IMR-90 (cell line): ENCODE measurements at regions not wholly inside any gene's neighbourhood (a gene's known extent, or its start where the extent isn't known, plus 50 kb on each side); places are given as distances from the start of the nearest gene placed in this dataset.

Experiments used
- ATAC-seq: fragments of 200-7000 bp; cut with Tn5 transposase; 2 replicates; pipeline ENCODE4 v1.9.1; 2020; ENCODE audit warnings: low read depth, mild to moderate bottlenecking, moderate library complexity
- BruUV-seq: library from RNA; stranded (reverse); fragments of 400-500 nt; replicated peaks from 2 replicates; lab custom pipeline; 2021; lab: Mats Ljungman, UMichigan
- CTCF ChIA-PET: fragments of 300-600 bp; formaldehyde crosslinking; extraction: SDS; loops from one replicate; lab custom pipeline; 2021; ENCODE audit warnings: antibody characterized with exemption; lab: Yijun Ruan, JAX
- POLR2A ChIA-PET: fragments of 300-600 bp; sonication (Branson Sonifier 250); formaldehyde crosslinking; loops from one replicate; lab custom pipeline; 2022; ENCODE audit warnings: antibody characterized with exemption; ENCODE audit not compliant: unreplicated experiment; lab: Charles Lee
- DNase-seq: peaks from one replicate; pipeline ENCODE4 v3.0.0; 2013
- H2AFZ ChIP-seq: replicated peaks from 2 replicates; pipeline ENCODE3; 2013; ENCODE audit warnings: low read length, mild to moderate bottlenecking; ENCODE audit not compliant: poor library complexity
- H2AK5ac ChIP-seq: 2 replicates; pipeline ENCODE4 v1.6.1; 2013; ENCODE audit warnings: low read depth, low read length, inconsistent platforms
- H2AK9ac ChIP-seq: replicated peaks from 2 replicates; pipeline ENCODE3; 2013; ENCODE audit warnings: mild to moderate bottlenecking, low read depth, low read length, moderate library complexity; ENCODE audit not compliant: poor library complexity
- H2BK120ac ChIP-seq: 2 replicates; pipeline ENCODE4 v1.6.1; 2013; ENCODE audit warnings: low read depth, low read length, inconsistent platforms
- H2BK15ac ChIP-seq: 3 replicates; pipeline ENCODE4 v1.6.1; 2013; ENCODE audit warnings: low read depth, low read length, inconsistent platforms
- H2BK20ac ChIP-seq: 2 replicates; pipeline ENCODE4 v1.6.1; 2013; ENCODE audit warnings: low read depth, mild to moderate bottlenecking, inconsistent platforms, low read length, moderate library complexity
- H2BK5ac ChIP-seq: 2 replicates; pipeline ENCODE4 v1.6.1; 2013; ENCODE audit warnings: mild to moderate bottlenecking, low read depth, low read length, inconsistent platforms; ENCODE audit not compliant: poor library complexity, severe bottlenecking
- H3K14ac ChIP-seq: replicated peaks from 2 replicates; pipeline ENCODE4 v1.6.1; 2013; ENCODE audit warnings: low read depth, low read length, inconsistent platforms
- H3K18ac ChIP-seq: 2 replicates; pipeline ENCODE4 v1.6.1; 2013; ENCODE audit warnings: low read depth, low read length, control low read depth
- H3K23ac ChIP-seq: 2 replicates; pipeline ENCODE4 v1.6.1; 2013; ENCODE audit warnings: low read depth, low read length, inconsistent platforms
- H3K27ac ChIP-seq: 2 replicates; pipeline ENCODE4 v1.5.1; 2013; ENCODE audit warnings: mild to moderate bottlenecking, control low read depth, low read length; ENCODE audit not compliant: insufficient read depth
- H3K27me3 ChIP-seq: 2 replicates; pipeline ENCODE4 v1.6.1; 2013; ENCODE audit warnings: low read length; ENCODE audit not compliant: control insufficient read depth, insufficient read depth
- H3K36me3 ChIP-seq: 2 replicates; pipeline ENCODE4 v1.6.1; 2013; ENCODE audit warnings: low read length, mixed read lengths; ENCODE audit not compliant: control insufficient read depth, insufficient read depth
- H3K4ac ChIP-seq: 2 replicates; pipeline ENCODE4 v1.6.1; 2013; ENCODE audit warnings: low read depth, low read length, inconsistent platforms
- H3K4me1 ChIP-seq: 2 replicates; pipeline ENCODE4 v1.6.1; 2013; ENCODE audit warnings: low read length, mixed read lengths; ENCODE audit not compliant: control insufficient read depth, insufficient read depth
- H3K4me2 ChIP-seq: 2 replicates; pipeline ENCODE4 v1.6.1; 2013; ENCODE audit warnings: low read depth, mild to moderate bottlenecking, control low read depth, low read length, moderate library complexity
- H3K4me3 ChIP-seq: 2 replicates; pipeline ENCODE4 v1.5.1; 2013; ENCODE audit warnings: low read depth, mild to moderate bottlenecking, control low read depth, low read length, moderate library complexity; ENCODE audit not compliant: insufficient read depth
- H3K56ac ChIP-seq: 2 replicates; pipeline ENCODE4 v1.6.1; 2013; ENCODE audit warnings: low read length, inconsistent platforms; ENCODE audit not compliant: insufficient read depth; ENCODE audit errors: extremely low read depth
- H3K79me1 ChIP-seq, 2 experiments: 2 replicates each; pipeline ENCODE4 v1.6.1; 2013; ENCODE audit warnings: low read length in 2 of 2, inconsistent platforms in 1 of 2, low read depth in 1 of 2
- H3K9ac ChIP-seq: 2 replicates; pipeline ENCODE4 v1.6.1; 2013; ENCODE audit warnings: low read depth, low read length, control low read depth
- H3K9me1 ChIP-seq: 2 replicates; pipeline ENCODE4 v1.6.1; 2013; ENCODE audit warnings: low read length, inconsistent platforms; ENCODE audit not compliant: insufficient read depth
- H3K9me3 ChIP-seq: 2 replicates; pipeline ENCODE4 v1.6.1; 2013; ENCODE audit warnings: low read length; ENCODE audit not compliant: control insufficient read depth, insufficient read depth
- H4K20me1 ChIP-seq: 2 replicates; pipeline ENCODE4 v1.6.1; 2013; ENCODE audit warnings: low read length, inconsistent platforms; ENCODE audit not compliant: insufficient read depth
- H4K5ac ChIP-seq: 2 replicates; pipeline ENCODE4 v1.6.1; 2013; ENCODE audit warnings: mild to moderate bottlenecking, low read depth, low read length, control low read depth
- H4K8ac ChIP-seq, 2 experiments: 2 replicates each; pipeline ENCODE4 v1.6.1; 2013; ENCODE audit warnings: low read depth in 2 of 2, low read length in 2 of 2, control low read depth in 1 of 2, inconsistent platforms in 1 of 2
- H4K91ac ChIP-seq: 2 replicates; pipeline ENCODE4 v1.6.1; 2013; ENCODE audit warnings: low read depth, low read length, inconsistent platforms; ENCODE audit not compliant: insufficient read depth
- BHLHE40 ChIP-seq: fragments of 150-350 bp; IDR thresholded peaks from 2 replicates; pipeline ENCODE4 v1.6.1; 2016; ENCODE audit warnings: mild to moderate bottlenecking, low read depth, low read length
- CEBPB ChIP-seq: IDR thresholded peaks from 2 replicates; pipeline ENCODE4 v1.6.1; 2012; ENCODE audit warnings: low read depth, low read length, improper control_type of control experiment
- CHD1 ChIP-seq: IDR thresholded peaks from 2 replicates; pipeline ENCODE4 v1.6.1; 2012; ENCODE audit warnings: low read depth, low read length, improper control_type of control experiment
- FOS ChIP-seq: fragments of 150-350 bp; IDR thresholded peaks from 2 replicates; pipeline ENCODE4 v1.6.1; 2016; ENCODE audit warnings: low read depth, low read length
- MAFK ChIP-seq: IDR thresholded peaks from 2 replicates; pipeline ENCODE4 v1.6.1; 2012; ENCODE audit warnings: low read depth, low read length, improper control_type of control experiment
- MAZ ChIP-seq: IDR thresholded peaks from 2 replicates; pipeline ENCODE4 v1.6.1; 2012; ENCODE audit warnings: low read depth, mild to moderate bottlenecking, low read length, improper control_type of control experiment, moderate library complexity, borderline replicate concordance
- MXI1 ChIP-seq: IDR thresholded peaks from 2 replicates; pipeline ENCODE4 v1.6.1; 2012; ENCODE audit warnings: low read depth, mild to moderate bottlenecking, low read length, moderate library complexity, borderline replicate concordance
- NFE2L2 ChIP-seq: fragments of 150-350 bp; IDR thresholded peaks from 2 replicates; pipeline ENCODE4 v1.6.1; 2016; ENCODE audit warnings: low read depth, mild to moderate bottlenecking, low read length
- POLR2A ChIP-seq: IDR thresholded peaks from 2 replicates; pipeline ENCODE4 v1.6.1; 2012; ENCODE audit warnings: mild to moderate bottlenecking, low read depth, low read length
- RAD21 ChIP-seq: IDR thresholded peaks from 2 replicates; pipeline ENCODE4 v1.6.1; 2012; ENCODE audit warnings: low read length, improper control_type of control experiment
- RCOR1 ChIP-seq: IDR thresholded peaks from 2 replicates; pipeline ENCODE4 v1.6.1; 2012; ENCODE audit warnings: mild to moderate bottlenecking, low read length, improper control_type of control experiment; ENCODE audit not compliant: insufficient replicate concordance
- RFX5 ChIP-seq: IDR thresholded peaks from 2 replicates; pipeline ENCODE4 v1.8.0; 2012; ENCODE audit warnings: low read depth, mild to moderate bottlenecking, low read length, moderate library complexity
- SMC3 ChIP-seq: fragments of 150-350 bp; IDR thresholded peaks from 2 replicates; pipeline ENCODE4 v1.6.1; 2016; ENCODE audit warnings: low read depth, mild to moderate bottlenecking, antibody characterized with exemption, low read length, moderate library complexity
- USF2 ChIP-seq: fragments of 150-350 bp; IDR thresholded peaks from 2 replicates; pipeline ENCODE4 v1.6.1; 2017; ENCODE audit warnings: mild to moderate bottlenecking, antibody characterized with exemption, low read length, low read depth
- WGBS, 2 experiments: methylation state at CpG; one replicate each; pipeline versions ENCODE4 v1.1.5 to v1.1.7; 2013; ENCODE audit warnings: missing lambda C conversion rate in 2 of 2; ENCODE audit not compliant: insufficient read length in 1 of 2; ENCODE audit errors: extremely low coverage in 2 of 2; 5-methylcytosine and 5-hydroxymethylcytosine counted together
- dilution Hi-C: fragments of 300-500 bp; cut with HindIII; formaldehyde crosslinking; loops from one replicate; pipeline ENCODE4 v1.14.3; 2018; ENCODE audit warnings: low sequenced_read_pairs; ENCODE audit not compliant: unreplicated experiment
- in situ Hi-C: fragments of 300-500 bp; cut with MboI; formaldehyde crosslinking; loops from 3 replicates; pipeline ENCODE4 v1.14.3; 2019; ENCODE audit warnings: low sequenced_read_pairs, inconsistent platforms, mixed read lengths
- intact Hi-C: fragments of 100-400 bp; cut with micrococcal nuclease; formaldehyde crosslinking; loops from 2 replicates; pipeline ENCODE4 v1.10.0; 2022
- TF ChIP-seq, protein P1 (sequence below): fragments of 150-350 bp; IDR thresholded peaks from 2 replicates; pipeline ENCODE4 v1.6.1; 2016; ENCODE audit warnings: low read depth, mild to moderate bottlenecking, low read length, moderate library complexity, borderline replicate concordance
- TF ChIP-seq, protein P2 (sequence below): conservative IDR thresholded peaks from 2 replicates; pipeline ENCODE4 v1.5.1; 2012; ENCODE audit warnings: mild to moderate bottlenecking, low read depth, low read length, improper control_type of control experiment

DNA sequence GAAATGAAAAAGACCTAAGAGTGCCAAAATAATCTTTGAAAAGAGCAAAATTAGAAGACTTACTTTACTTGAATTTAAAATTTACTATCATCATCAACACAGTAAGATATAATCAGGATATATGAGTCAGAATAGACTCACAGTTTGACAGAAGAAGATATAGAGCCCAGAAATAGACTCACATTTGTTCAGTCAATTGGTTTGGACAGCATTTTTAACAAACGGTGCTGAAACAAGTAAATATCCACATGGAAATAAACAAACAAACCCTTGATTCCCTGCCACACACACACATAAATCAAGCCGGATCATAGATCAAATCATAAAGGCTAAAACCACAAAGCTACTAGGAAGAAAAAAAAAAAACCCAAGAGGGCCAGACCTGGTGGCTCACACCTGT is 291.1 kb downstream of the ADGRG6 start:
- ATAC-seq: no peak
- H3K14ac ChIP-seq: no peak overlapping the region

More for the DNA sequence above, 291.1 kb downstream of the ADGRG6 start:
- H3K9me3 ChIP-seq: peaks cover 2% of the 10 kb centered on the region; the same call in 1 of the 2 replicates
- TF ChIP-seq RFX5 (no peak), FOS (no peak), CHD1 (no peak), RCOR1 (no peak), RAD21 (no peak), POLR2A (no peak), NFE2L2 (no peak), SMC3 (no peak), BHLHE40 (no peak), MAZ (no peak), MXI1 (no peak), MAFK (no peak), USF2 (no peak), CEBPB (no peak)
- TF ChIP-seq, protein P1, sequence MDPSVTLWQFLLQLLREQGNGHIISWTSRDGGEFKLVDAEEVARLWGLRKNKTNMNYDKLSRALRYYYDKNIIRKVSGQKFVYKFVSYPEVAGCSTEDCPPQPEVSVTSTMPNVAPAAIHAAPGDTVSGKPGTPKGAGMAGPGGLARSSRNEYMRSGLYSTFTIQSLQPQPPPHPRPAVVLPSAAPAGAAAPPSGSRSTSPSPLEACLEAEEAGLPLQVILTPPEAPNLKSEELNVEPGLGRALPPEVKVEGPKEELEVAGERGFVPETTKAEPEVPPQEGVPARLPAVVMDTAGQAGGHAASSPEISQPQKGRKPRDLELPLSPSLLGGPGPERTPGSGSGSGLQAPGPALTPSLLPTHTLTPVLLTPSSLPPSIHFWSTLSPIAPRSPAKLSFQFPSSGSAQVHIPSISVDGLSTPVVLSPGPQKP: no peak
- TF ChIP-seq, protein P2, sequence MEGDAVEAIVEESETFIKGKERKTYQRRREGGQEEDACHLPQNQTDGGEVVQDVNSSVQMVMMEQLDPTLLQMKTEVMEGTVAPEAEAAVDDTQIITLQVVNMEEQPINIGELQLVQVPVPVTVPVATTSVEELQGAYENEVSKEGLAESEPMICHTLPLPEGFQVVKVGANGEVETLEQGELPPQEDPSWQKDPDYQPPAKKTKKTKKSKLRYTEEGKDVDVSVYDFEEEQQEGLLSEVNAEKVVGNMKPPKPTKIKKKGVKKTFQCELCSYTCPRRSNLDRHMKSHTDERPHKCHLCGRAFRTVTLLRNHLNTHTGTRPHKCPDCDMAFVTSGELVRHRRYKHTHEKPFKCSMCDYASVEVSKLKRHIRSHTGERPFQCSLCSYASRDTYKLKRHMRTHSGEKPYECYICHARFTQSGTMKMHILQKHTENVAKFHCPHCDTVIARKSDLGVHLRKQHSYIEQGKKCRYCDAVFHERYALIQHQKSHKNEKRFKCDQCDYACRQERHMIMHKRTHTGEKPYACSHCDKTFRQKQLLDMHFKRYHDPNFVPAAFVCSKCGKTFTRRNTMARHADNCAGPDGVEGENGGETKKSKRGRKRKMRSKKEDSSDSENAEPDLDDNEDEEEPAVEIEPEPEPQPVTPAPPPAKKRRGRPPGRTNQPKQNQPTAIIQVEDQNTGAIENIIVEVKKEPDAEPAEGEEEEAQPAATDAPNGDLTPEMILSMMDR: no peak
- ChIA-PET POLR2A (no interaction called here), CTCF (interaction anchor here (1.3 kb wide), 1 partner anchor 10 kb away, joined by 3 read pairs; no protein-coding TSS in a partner anchor)
- no peak overlapping the region for H2BK15ac ChIP-seq
- no TSS peak for BruUV-seq
- no peak overlapping the region for H2BK120ac ChIP-seq
- no peak overlapping the region for H2BK5ac ChIP-seq
- WGBS, 2 experiments: no CpG with 5 or more reads among the region's 2 CpGs
- H3K4me3 ChIP-seq: no peak overlapping the region
- H2AK9ac ChIP-seq: no peak overlapping the region
- no peak overlapping the region for H3K9ac ChIP-seq
- H3K27me3 ChIP-seq: peaks cover 10% of the 10 kb centered on the region
- no peak overlapping the region for H4K8ac ChIP-seq
- H3K9me1 ChIP-seq: no peaks in the 10 kb centered on the region
- H3K4ac ChIP-seq: no peak overlapping the region
- H3K36me3 ChIP-seq: no peaks in the 10 kb centered on the region
- H3K27ac ChIP-seq: no peak overlapping the region
- dilution Hi-C loops: no loop called here
- no peaks in the 10 kb centered on the region for H4K20me1 ChIP-seq
- no peak overlapping the region for H2AFZ ChIP-seq
- no peak overlapping the region for H3K18ac ChIP-seq
- no peak overlapping the region for H2BK20ac ChIP-seq
- H3K79me1 ChIP-seq: no peaks in the 10 kb centered on the region
- no peak overlapping the region for H3K4me2 ChIP-seq
- H3K4me1 ChIP-seq: no peaks in the 10 kb centered on the region
- no peak overlapping the region for H3K23ac ChIP-seq
- H4K91ac ChIP-seq: no peak overlapping the region
- DNase-seq: peak; percentile 3
- H3K56ac ChIP-seq: no peak overlapping the region
- H2AK5ac ChIP-seq: no peak overlapping the region
- intact Hi-C loops: no loop called here
- in situ Hi-C loops: no loop called here
- H4K5ac ChIP-seq: no peak overlapping the region
